Limb (tissue), 2 donors: ENCODE measurements at regions not wholly inside any gene's neighbourhood (a gene's known extent, or its start where the extent isn't known, plus 50 kb on each side); places are given as distances from the start of the nearest gene placed in this dataset.

Experiments
- DNase-seq, 2 donors: peaks; one replicate each; pipeline ENCODE4 v3.0.0-alpha.2; 2016; ENCODE audit errors: extremely low spot score in 2 of 2

DNA sequence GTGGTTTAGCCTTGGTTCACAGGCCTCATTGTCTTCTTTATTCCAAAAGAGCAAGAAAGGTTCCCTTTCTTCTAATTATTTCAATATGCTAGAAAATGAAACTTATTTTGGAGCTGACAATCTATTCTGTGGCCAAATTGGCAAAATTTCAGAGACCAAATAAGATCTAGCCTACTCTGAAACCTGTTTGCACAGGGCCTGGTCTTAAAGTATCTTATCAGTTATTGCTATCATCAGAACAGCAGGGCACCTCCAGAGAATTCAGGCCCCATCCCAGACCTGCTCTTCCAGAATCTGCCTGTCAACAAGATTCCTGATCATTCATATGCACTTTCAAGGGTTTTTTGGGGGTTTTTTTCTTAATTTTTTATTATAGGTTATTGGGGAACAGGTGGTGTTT lies 198.7 kb downstream of the ANAPC1 start:
- no peak for DNase-seq

DNA sequence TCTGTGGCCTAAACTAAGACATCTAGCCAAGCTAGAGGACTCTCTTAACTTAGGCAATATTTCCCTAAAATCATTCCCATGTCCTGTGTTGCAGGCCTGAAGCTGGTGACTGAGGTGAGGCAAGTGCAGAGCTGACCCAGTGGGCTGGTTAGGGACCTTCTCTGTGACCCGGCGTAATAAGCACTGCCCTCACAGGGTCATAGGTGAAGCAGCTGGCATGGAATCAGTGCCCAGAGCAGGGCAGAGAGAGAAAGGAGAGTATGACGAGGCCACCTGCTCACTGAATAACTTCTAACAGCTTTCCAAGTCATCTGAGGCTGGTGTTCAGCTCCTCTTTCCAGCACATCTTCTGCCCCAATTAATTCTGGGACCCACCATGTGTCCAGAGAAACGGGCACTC lies 197.0 kb downstream of the ANAPC1 start:
- DNase-seq: no peak

DNA sequence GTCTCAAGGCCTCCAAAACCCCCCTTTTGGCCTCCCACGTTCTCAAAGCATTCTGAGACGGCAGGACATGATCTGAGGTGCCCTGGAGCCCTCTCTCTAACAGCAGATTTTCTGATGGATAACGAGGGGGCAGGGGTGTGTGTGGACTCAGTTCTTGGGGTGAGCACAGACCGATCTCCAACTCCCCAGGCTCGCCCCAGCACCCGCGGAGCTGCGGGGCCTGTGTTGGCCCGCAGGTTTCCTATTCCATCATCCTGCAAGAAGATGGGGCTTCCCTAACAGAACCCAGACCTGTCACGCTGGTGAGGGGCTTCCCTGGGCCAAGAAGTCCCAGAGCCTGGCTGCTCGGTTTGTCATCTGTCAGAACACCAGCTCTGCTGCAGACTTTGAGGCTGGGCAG lies 196.1 kb downstream of the ANAPC1 start:
- DNase-seq: no peak

- DNase-seq: peak in 1 of 2 donors; percentile 82
Observed at GRCh38 chr2:111688482-111688881, 195.5 kb downstream of the ANAPC1 start.

- DNase-seq: no peak
Observed at GRCh38 chr2:111689174-111689573, 194.8 kb downstream of the ANAPC1 start.

- DNase-seq: no peak
Observed at GRCh38 chr2:111689941-111690340, 194.1 kb downstream of the ANAPC1 start.

DNA sequence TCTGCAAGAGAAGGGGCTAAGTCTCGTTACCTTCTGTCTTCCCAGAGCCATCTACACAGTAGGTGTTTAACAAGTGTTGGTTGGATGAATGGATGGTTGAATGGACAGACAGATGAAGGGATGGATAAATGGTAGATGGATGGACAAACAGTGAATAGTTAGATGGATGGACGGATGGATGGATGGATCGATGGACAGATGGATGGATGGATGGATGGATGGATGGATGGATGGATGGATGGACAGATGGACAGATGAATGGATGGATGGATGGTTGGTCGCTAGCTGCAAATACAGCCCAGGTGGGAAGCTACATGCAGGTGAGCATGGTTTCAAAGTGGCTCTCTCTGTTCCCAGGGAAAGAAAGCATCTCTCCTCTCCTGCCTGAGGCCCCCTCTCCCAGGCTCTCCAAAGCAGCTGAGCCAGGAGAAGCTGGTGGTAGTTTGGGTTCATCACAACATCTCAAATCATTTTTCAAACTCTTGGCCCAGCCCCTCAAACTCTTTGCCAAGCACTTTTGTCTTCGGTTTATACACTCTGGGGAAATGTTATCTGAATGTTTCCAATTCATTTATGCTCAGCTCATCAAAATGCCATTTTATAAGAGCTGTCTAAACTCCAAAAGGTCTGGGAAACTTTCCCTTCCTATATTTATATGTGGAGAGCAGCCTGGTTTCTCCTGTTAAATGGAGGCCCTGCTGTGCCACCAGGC lies 192.7 kb downstream of the ANAPC1 start:
- no peak for DNase-seq

DNA sequence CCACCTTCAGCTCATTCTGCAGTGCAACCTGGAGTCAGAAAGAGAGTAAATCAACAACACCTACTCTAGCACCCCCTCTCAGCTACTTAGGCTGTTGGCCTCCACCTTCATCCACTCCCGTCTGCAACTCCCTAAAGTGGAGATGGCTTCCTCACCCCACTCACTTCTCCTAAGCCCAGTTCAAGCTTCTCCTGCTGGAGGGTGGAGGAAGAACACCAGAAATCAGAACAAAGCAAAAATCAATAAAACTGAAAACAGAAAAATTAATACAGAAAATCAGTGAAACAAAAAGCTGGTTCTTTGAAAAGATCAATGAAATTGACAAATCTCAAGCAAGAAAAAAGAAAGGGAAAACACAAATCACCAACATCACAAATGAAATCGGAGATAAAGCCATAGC lies 191.7 kb downstream of the ANAPC1 start:
- no peak for DNase-seq

- peak; percentile 61 to 70 for DNase-seq
Observed at GRCh38 chr2:111694700-111695101, 189.3 kb downstream of the ANAPC1 start.

GRCh38 chr2:111695441-111696007 lies 188.5 kb downstream of the ANAPC1 start:
- DNase-seq: no peak

GRCh38 chr2:111696226-111696625 lies 187.8 kb downstream of the ANAPC1 start:
- no peak for DNase-seq

GRCh38 chr2:111697560-111697959 lies 186.4 kb downstream of the ANAPC1 start:
- no peak for DNase-seq

GRCh38 chr2:111698089-111698488 lies 185.9 kb downstream of the ANAPC1 start:
- DNase-seq: no peak

DNA sequence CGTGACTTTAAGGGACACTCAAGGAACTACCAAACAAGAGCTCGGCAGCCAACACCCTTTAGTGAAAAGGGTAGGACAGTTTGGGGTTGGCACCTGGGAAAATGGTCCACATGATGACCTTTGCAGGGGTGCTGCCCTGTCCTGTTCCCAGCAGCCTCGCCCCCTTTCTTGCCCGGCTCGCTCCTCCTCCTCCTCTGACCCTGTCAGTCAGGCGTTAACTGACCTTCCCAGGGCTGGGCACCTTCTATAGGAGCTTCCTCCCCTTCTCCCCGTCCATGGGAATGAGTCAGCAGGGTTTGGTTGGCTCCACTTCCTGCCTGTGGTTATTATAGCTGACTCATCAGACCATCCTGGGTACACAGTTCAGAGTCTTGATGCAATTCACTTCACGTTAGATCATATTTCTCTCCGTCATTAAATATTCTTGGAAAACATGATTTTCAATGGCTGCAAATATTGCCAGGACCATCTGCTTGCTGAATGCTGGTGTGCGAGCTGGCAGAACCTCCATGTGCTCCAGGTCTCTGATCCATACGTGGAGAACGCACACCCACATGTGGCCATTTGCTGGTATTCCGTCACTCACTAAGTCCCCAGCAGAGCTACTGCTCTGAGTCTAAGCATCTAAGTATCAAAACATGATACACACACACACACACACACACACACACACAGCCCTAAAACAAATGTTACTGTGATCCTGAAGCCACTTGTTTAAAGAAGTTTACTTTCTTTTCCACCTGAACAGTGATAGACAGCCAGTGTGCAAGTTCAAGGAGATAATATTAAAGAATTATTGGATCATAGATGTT lies 185.0 kb downstream of the ANAPC1 start:
- peak; percentile 50 to 72 for DNase-seq

DNA sequence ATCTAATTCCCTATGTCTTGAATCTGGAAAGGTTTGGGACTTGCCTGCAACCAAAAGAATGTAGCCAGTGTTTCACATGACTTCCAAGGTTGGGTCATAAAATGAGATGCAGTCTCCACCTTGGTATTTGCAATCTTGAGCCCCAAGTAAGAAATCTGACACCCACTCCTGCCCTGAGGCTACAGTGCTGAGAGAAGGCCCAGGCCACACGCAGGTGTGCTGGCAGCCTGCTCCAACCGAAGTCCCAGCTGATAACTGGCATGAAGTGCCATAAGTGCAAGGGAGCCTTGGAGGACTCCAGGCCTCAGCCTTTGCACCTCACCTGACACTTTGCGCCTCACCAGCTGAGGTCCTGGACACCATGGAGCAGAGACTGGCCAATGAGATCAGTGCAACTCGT lies 182.7 kb downstream of the ANAPC1 start:
- DNase-seq: no peak

DNA sequence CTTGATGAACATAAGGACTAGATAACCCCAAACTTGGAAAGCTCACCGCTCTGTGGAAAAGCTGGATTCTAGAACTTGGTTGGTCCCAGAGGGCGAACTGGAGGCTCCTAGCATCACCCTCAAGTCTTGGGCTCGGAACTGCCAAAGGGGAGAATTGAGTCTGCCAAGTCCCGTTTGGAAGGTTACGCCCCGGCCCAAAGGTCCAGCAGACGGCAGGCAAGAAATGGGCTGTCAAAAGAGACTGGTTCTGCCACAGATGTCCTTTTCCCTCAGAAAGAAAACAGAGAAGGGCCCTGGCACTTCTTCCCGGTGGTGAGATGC lies 182.2 kb downstream of the ANAPC1 start:
- DNase-seq: no peak

GRCh38 chr2:111702119-111702803 lies 181.7 kb downstream of the ANAPC1 start:
- DNase-seq: no peak

DNA sequence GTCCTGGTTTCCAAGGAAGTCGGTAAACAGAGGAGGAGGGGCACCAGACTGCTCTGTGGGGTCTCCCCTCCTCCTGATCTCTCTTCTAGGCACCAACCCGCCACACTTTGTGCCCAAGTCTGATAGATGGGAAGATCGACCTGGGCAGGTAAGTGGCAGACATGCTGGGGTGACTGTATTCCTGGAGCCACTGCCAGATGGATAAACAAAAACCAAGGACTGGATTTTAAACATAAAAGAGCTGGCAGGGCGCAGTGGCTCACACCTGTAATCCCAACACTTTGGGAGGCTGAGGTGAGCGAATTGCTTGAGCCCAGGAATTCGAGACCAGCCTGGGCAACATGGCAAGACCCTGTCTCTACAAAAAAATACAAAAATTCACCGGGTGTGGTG lies 181.2 kb downstream of the ANAPC1 start:
- DNase-seq: no peak

DNA sequence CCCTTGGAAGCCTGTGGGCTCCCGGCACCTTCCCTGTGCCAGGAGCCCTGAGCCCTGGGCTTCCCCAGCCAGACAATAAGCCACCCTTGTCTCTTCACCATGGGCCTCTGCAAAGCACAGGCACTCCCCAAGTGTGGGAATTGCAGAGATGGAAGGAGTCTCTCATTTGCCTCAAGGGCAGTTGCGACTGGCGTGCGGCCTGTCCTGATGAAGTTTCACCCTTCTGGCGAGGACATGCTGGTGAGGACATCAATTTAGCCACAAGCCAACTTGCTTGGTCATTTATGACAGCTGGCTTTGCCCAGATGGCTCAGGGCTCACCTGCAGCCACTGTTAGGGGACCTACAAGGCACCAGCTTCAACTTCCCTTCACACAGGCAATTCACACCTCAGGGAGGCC lies 180.2 kb downstream of the ANAPC1 start:
- no peak for DNase-seq

- no peak for DNase-seq
Observed at GRCh38 chr2:111704246-111704645, 179.7 kb downstream of the ANAPC1 start.

- no peak for DNase-seq
Observed at GRCh38 chr2:111705239-111705638, 178.8 kb downstream of the ANAPC1 start.

GRCh38 chr2:111705711-111706336 lies 178.2 kb downstream of the ANAPC1 start:
- DNase-seq: no peak
